ENCODE measurements at regions not wholly inside any gene's neighbourhood (a gene's known extent, or its start where the extent isn't known, plus 50 kb on each side); places are given as distances from the start of the nearest gene placed in this dataset.

- TF ChIP-seq CTCF (IDR thresholded peaks at IDR 0.05) (no peak), POLR2A (IDR thresholded peaks at IDR 0.05) (no peak), POLR2AphosphoS5 (IDR thresholded peaks at IDR 0.05) (no peak), EP300 (IDR thresholded peaks at IDR 0.05) (no peak)
Observed at GRCh38 chr10:30531751-30532530, 97.6 kb downstream of the LYZL2 start.

All from stomach (tissue), 4 donors.